K562 (cell line): ENCODE measurements at regions not wholly inside any gene's neighbourhood (a gene's known extent, or its start where the extent isn't known, plus 50 kb on each side); places are given as distances from the start of the nearest gene placed in this dataset.

Source experiments
- KLF6 ChIP-seq: fragments of 250-450 bp; sonication (Bioruptor Pico); IDR thresholded peaks from 2 replicates; pipeline ENCODE4 v1.4.0; 2020; ENCODE audit warnings: mild to moderate bottlenecking, moderate library complexity, borderline replicate concordance
- RBM17 ChIP-seq: fragments of 200-400 bp; formaldehyde crosslinking; IDR thresholded peaks from 2 replicates; pipeline ENCODE4 v1.6.1; 2017; ENCODE audit warnings: low read depth, mild to moderate bottlenecking, low read length, borderline replicate concordance
- ZNF217 ChIP-seq: sonication (generic); formaldehyde crosslinking; IDR thresholded peaks from 2 replicates; pipeline ENCODE4 v1.8.0; 2022; ENCODE audit warnings: mild to moderate bottlenecking, missing genetic modification reagents
- TF ChIP-seq, protein P1 (sequence below): fragments of 250-450 bp; sonication (Bioruptor Pico); IDR thresholded peaks from 2 replicates; pipeline ENCODE4 v1.5.1; 2021; ENCODE audit warnings: mild to moderate bottlenecking
- TF ChIP-seq, protein P2 (sequence below): fragments of 200-800 bp; sonication (Bioruptor generic); IDR thresholded peaks from 2 replicates; pipeline ENCODE4 v1.6.1; 2016; ENCODE audit warnings: missing genetic modification characterization, missing compliant biosample characterization

DNA sequence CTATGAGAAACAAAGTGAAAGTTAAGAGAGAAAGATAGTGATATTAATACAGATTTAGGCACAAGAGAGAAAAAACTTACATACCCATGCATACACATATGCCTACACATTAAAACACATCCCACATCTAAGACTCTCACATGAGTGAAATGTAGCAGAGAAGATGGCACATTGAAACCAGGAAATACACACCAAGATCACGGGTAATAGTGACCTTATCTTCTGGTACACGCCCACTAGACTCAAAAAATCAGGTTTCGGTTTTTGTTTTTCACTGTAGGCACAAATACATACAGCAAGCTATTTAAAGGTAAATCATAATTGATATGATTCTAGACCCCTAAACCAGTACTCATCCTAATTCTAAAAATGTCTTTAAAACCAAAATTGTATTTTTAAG, 225.2 kb upstream of the TAC1 start (continued):
- TF ChIP-seq, protein P1, sequence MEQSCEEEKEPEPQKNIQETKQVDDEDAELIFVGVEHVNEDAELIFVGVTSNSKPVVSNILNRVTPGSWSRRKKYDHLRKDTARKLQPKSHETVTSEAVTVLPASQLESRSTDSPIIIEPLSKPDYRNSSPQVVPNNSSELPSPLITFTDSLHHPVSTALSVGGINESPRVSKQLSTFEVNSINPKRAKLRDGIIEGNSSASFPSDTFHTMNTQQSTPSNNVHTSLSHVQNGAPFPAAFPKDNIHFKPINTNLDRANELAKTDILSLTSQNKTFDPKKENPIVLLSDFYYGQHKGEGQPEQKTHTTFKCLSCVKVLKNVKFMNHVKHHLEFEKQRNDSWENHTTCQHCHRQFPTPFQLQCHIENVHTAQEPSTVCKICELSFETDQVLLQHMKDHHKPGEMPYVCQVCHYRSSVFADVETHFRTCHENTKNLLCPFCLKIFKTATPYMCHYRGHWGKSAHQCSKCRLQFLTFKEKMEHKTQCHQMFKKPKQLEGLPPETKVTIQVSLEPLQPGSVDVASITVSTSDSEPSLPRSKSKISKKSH (CRISPR knock-in tag), result no peak
- TF ChIP-seq ZNF217 (no peak), KLF6 (CRISPR knock-in tag) (no peak), RBM17 (no peak)
- TF ChIP-seq, protein P2, sequence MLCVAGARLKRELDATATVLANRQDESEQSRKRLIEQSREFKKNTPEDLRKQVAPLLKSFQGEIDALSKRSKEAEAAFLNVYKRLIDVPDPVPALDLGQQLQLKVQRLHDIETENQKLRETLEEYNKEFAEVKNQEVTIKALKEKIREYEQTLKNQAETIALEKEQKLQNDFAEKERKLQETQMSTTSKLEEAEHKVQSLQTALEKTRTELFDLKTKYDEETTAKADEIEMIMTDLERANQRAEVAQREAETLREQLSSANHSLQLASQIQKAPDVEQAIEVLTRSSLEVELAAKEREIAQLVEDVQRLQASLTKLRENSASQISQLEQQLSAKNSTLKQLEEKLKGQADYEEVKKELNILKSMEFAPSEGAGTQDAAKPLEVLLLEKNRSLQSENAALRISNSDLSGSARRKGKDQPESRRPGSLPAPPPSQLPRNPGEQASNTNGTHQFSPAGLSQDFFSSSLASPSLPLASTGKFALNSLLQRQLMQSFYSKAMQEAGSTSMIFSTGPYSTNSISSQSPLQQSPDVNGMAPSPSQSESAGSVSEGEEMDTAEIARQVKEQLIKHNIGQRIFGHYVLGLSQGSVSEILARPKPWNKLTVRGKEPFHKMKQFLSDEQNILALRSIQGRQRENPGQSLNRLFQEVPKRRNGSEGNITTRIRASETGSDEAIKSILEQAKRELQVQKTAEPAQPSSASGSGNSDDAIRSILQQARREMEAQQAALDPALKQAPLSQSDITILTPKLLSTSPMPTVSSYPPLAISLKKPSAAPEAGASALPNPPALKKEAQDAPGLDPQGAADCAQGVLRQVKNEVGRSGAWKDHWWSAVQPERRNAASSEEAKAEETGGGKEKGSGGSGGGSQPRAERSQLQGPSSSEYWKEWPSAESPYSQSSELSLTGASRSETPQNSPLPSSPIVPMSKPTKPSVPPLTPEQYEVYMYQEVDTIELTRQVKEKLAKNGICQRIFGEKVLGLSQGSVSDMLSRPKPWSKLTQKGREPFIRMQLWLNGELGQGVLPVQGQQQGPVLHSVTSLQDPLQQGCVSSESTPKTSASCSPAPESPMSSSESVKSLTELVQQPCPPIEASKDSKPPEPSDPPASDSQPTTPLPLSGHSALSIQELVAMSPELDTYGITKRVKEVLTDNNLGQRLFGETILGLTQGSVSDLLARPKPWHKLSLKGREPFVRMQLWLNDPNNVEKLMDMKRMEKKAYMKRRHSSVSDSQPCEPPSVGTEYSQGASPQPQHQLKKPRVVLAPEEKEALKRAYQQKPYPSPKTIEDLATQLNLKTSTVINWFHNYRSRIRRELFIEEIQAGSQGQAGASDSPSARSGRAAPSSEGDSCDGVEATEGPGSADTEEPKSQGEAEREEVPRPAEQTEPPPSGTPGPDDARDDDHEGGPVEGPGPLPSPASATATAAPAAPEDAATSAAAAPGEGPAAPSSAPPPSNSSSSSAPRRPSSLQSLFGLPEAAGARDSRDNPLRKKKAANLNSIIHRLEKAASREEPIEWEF (CRISPR knock-in tag), result no peak
